GM12873 (cell line): ENCODE measurements at regions not wholly inside any gene's neighbourhood (a gene's known extent, or its start where the extent isn't known, plus 50 kb on each side); places are given as distances from the start of the nearest gene placed in this dataset.

Experiments used
- CTCF ChIP-seq: IDR thresholded peaks from 2 replicates; pipeline ENCODE4 v1.5.1; 2012; ENCODE audit warnings: low read depth, mild to moderate bottlenecking, moderate library complexity, low read length, control low read depth; ENCODE audit not compliant: insufficient read depth; ENCODE audit errors: missing control alignments

DNA sequence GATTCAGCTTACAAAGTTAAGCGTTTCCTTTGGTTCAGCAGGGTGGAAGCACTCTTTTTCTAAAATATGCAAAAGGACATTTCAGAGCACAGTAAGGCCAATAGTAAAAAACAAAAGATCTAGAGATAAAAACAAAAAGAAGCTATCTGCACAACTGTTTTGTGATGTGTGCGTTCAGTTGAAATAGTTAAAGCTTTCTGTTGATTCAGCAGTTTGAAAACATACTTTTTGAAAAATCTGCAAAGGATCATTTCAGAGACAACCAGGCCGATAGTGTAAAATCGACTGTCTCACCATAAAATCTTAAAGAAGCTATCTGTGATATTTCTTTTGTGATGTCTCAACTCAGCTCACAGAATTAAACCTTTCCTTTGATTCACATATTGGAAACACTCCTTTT lies 300.0 kb upstream of the ALG10B start:
- TF ChIP-seq CTCF, result no peak

DNA sequence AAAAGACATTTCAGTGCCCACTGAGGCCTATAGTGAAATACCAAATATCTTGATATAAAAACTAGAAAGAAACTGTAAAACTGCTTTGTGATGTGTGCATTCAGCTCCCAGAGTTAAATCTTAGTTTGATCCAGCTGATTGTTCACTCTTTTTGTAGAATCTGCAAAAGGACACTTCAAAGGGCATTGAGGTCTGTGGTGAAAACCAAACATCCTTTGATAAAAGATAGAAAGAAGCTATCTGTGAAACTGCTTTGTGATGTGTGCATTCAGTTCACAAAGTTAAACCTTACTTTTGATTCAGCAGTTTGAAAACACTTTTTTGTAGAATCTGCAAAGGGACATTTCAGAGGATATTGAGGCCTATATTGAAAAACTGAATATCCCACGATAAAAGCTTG lies 290.7 kb upstream of the ALG10B start:
- no peak for TF ChIP-seq CTCF

DNA sequence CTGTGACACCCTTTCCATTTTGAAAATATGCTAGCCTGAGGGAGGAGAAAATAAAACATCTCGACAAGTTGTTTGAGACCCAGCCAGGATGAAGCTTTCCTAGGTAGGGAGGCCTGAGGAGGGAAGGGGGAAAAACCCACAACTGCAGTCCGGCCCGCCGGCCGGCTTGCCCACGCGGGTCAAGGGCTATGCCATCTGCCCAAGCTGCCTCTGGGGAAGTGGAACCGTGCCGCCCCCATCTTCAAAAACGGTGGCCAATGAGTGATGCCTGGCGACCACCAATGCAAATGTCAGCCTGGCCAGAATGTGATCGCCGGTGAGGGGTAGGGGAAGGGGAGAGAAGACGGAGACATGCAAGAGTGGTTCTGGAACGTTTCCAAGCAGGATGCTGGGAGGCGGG lies 263.5 kb upstream of the ALG10B start:
- no peak for TF ChIP-seq CTCF

DNA sequence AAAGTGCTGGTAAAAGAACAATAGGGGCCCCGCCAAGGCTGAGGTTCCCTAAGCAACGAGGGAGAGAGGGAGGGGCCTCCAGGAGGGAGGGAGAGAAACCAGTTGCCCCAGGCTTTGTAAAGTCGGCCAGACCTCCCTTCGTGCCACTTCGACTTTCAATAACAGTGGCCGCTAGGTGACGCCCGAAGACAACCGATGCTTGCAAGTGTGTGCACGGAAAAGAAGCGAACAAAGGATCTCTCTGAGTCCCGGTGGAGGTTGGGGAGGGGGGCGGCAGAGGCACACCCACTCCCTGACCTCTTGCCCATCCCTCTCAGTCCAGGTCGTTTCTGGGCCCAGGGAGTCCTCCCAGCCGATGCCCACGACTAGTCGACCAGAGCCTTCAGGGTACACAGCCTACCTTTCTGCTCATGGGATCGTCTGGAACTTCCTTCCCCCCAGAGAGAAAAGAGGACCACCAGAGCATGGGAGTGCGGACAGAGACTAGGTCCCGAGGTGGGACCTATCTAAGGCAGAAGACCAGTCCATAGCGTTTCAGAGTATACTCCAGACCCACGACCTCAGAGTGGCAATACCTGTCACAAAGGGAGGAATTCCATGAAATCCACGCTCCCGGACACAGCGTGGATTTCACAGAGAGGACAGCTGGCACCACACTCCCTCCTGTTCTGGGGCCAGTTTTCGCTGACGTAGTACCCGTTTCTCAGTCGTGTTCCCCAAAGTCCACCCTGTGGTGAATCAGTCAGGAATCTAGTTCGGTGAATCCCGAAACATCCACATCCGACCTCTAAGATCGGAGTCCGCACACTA lies 262.7 kb upstream of the ALG10B start:
- TF ChIP-seq CTCF, result no peak

GRCh38 chr12:38056701-38057689 lies 259.6 kb upstream of the ALG10B start:
- no peak for TF ChIP-seq CTCF

GRCh38 chr12:38099686-38100085 lies 216.9 kb upstream of the ALG10B start:
- TF ChIP-seq CTCF, result no peak

DNA sequence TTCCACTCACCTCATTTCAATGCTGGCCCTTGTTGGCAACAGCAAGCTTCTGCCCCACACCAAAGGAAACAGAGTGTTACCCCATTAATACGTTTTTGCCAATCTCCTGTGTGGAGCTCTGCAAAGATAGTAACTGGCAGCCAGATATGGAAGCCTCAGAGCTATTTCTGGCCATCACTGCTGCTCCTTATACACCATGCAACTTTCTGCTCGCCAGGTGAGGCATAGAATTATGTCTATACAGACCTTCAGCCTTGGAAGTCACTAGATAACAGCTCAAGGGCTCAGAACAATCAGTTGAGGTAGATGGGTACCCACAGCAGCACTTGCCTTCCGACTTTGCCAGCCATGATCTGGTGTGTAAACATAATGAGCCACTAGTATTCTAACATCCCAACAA lies 214.8 kb upstream of the ALG10B start:
- no peak for TF ChIP-seq CTCF
